ENCODE measurements at regions not wholly inside any gene's neighbourhood (a gene's known extent, or its start where the extent isn't known, plus 50 kb on each side); places are given as distances from the start of the nearest gene placed in this dataset.

DNA sequence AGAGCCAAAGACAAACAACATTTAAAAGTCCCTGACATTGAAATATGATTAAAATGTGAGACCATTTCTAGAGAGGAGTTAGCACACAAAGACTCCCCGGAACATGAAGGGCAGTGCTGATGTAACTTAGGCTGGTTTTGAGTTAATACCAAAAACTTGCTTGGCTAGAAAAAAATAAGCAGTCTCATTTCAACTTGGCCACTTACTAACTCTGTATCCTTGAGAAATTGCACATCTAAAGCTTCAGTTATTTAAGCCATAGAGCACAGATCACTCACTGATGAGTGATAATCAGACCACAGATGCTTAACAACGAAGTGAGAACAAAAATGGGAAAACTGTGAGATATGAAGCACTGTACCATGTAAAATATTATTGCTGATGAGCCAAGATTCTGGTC, 65.9 kb upstream of the MAOA start:
- no peak for DNase-seq

GRCh38 chrX:43592597-43592996, 63.5 kb upstream of the MAOA start:
- no peak for DNase-seq

GRCh38 chrX:43595931-43596330, 60.2 kb upstream of the MAOA start:
- no peak for DNase-seq

GRCh38 chrX:43604753-43605152, 51.3 kb upstream of the MAOA start:
- no peak for DNase-seq

GRCh38 chrX:43605351-43605750, 50.7 kb upstream of the MAOA start:
- no peak for DNase-seq
